Fibroblast of lung (primary cell): ENCODE measurements at regions not wholly inside any gene's neighbourhood (a gene's known extent, or its start where the extent isn't known, plus 50 kb on each side); places are given as distances from the start of the nearest gene placed in this dataset.

Source experiments
- EZH2 ChIP-seq: IDR thresholded peaks from 2 replicates; pipeline ENCODE4 v1.5.1; 2012; ENCODE audit warnings: low read length, control low read depth, mild to moderate bottlenecking; ENCODE audit errors: missing control alignments
- TF ChIP-seq, protein P1 (sequence below), 2 donors: IDR thresholded peaks in 1 of 2; conservative IDR thresholded peaks in 1 of 2; 1 replicate in 1 of 2; 2 replicates in 1 of 2; pipeline ENCODE4 v1.5.1; 2011 to 2012; ENCODE audit warnings: low read length in 2 of 2, control low read depth in 1 of 2, inconsistent platforms in 1 of 2, low read depth in 1 of 2, mild to moderate bottlenecking in 1 of 2

DNA sequence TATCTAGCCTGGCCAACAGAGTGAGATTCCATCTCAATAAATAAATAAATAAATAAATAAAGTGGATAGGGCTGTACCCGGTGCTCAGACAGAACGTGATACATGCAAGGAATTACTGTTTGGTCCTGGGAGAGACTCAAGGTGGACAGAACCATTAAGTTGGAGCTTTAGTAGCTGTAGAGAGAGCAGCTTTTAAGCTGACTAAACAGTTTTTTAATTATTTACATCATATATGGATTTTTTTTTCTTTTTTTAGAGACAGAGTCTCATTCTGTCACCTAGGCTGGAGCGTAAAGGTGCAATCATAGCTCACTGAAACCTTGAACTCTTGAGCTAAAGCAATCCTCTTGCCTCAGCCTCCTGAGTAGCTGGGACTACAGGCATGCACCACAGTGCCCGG lies 92.5 kb upstream of the ATP6AP2 start:
- TF ChIP-seq, protein P1, sequence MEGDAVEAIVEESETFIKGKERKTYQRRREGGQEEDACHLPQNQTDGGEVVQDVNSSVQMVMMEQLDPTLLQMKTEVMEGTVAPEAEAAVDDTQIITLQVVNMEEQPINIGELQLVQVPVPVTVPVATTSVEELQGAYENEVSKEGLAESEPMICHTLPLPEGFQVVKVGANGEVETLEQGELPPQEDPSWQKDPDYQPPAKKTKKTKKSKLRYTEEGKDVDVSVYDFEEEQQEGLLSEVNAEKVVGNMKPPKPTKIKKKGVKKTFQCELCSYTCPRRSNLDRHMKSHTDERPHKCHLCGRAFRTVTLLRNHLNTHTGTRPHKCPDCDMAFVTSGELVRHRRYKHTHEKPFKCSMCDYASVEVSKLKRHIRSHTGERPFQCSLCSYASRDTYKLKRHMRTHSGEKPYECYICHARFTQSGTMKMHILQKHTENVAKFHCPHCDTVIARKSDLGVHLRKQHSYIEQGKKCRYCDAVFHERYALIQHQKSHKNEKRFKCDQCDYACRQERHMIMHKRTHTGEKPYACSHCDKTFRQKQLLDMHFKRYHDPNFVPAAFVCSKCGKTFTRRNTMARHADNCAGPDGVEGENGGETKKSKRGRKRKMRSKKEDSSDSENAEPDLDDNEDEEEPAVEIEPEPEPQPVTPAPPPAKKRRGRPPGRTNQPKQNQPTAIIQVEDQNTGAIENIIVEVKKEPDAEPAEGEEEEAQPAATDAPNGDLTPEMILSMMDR (conservative IDR thresholded peaks at IDR 0.05 in 1 of 2, IDR thresholded peaks at IDR 0.05 in 1 of 2; ENCODE audit: low read depth in 1 of 2, low read length in 2 of 2), result no peak
- TF ChIP-seq EZH2, result no peak
